GM21528 (cell line): ENCODE measurements at regions not wholly inside any gene's neighbourhood (a gene's known extent, or its start where the extent isn't known, plus 50 kb on each side); places are given as distances from the start of the nearest gene placed in this dataset.

ENCODE experiments used
- ATAC-seq: cut with Tn5 transposase; IDR thresholded peaks from one replicate; pipeline ENCODE4 v1.9.1; 2021; ENCODE audit warnings: mild to moderate bottlenecking, moderate library complexity; ENCODE audit not compliant: unreplicated experiment, low FRiP score

- ATAC-seq, result no peak
Observed at GRCh38 chr10:78747401-78748234, 321.1 kb upstream of the ZMIZ1 start.

DNA sequence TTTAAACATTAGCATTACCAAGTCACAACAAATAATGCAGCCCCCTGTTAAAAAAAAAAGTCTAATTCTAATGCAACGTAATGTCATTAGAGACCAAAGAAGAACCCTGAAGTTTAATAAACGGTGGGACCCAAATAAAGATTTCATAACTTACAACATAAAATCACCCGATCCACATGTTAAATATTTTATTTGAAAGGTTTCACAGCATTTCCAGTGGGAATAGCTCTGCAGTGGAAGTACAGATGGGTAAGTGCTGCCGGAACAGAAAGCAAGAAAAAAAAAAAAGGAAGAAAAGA is 320.6 kb upstream of the ZMIZ1 start:
- no peak for ATAC-seq

DNA sequence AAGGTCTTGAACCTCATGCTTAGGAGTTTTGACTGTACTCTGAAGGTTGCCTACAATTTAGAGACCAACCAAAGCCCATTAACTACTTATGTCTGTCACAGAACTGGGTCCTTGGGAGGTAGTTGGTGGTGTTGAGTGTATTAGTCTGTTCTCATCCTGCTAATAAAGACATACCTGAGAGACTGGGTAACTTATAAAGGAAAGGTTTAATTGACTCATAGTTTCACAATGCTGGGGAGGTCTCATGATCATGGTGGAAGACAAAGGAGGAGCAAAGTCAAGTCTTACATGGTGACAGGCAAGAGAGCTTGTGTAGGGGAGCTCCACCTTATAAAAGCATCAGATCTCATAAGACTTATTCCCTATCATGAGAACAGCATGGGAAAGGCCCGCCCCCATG is 319.6 kb upstream of the ZMIZ1 start:
- no peak for ATAC-seq

DNA sequence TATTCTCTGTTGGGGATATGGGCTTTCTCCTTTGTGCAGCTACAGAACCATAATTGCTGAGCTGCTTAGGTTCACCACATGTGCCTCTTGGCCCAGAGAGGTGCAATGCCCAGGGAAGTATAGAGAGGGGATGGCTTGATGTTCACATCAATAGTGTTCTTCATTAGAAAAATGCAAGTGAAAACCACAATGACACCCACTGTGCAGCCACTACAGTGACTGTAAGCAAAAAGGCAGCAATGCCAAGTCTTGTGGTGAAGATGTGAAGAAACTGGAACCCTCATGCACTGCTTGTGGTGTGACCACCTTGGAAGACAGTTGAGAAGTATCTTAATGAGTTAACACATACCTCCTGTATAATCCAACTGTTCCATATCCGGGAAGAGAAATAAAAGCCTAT is 318.9 kb upstream of the ZMIZ1 start:
- ATAC-seq, result no peak

DNA sequence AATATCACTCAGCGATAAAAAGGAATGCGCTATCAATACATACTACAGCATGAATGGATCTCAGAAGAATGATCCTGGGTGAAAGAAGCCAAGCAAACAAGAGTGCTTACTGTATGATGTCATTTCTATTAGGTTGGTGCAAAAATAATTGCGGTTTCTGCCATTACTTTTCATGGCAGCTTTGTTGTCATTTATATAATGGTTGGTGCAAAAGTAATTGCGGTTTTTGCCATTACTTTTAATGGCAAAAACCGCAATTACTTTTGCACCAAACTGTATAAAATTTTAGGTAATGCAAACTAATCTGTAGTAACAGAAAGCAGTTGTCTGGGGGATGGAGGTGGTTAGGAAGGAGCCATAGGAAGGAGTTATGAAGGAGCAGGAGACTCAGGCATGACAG is 318.3 kb upstream of the ZMIZ1 start:
- ATAC-seq, result no peak

- ATAC-seq, result no peak
Observed at GRCh38 chr10:78751716-78752115, 317.1 kb upstream of the ZMIZ1 start.

GRCh38 chr10:78752221-78752620 is 316.5 kb upstream of the ZMIZ1 start:
- no peak for ATAC-seq

- no peak for ATAC-seq
Observed at GRCh38 chr10:78752708-78753107, 316.1 kb upstream of the ZMIZ1 start.

GRCh38 chr10:78754269-78755062 is 314.3 kb upstream of the ZMIZ1 start:
- ATAC-seq, result no peak

- ATAC-seq, result no peak
Observed at GRCh38 chr10:78755063-78755701, 313.6 kb upstream of the ZMIZ1 start.

- no peak for ATAC-seq
Observed at GRCh38 chr10:78755877-78756455, 312.8 kb upstream of the ZMIZ1 start.

GRCh38 chr10:78756604-78757343 is 312.0 kb upstream of the ZMIZ1 start:
- ATAC-seq, result no peak

DNA sequence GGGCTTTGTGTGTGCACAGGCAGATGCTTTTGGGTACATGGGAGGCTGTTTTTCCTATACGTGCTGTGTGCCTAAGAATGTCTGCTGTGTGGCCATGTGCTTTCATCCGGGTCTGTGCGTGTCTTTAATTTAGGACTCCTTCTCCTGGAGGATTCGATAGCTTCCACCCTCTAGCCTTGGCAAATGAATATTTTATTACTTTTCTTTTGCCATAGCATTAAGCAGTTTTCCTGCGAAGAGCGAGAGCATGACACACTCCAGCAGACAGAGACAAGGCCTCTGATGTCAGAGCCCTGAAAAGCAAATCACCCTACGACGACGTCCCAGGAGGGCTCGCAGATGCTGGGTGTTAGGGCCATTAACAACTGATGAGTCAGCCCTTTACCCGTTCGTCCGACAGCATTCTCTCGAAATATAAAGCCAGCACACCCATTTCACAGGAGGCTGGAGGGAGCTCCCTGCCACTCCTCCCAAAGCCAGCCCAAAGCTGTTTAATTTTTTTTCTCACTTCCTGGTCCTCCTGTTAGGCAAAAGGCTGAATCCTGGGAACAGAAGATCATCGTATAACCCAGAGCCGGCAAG is 311.3 kb upstream of the ZMIZ1 start:
- ATAC-seq, result no peak

DNA sequence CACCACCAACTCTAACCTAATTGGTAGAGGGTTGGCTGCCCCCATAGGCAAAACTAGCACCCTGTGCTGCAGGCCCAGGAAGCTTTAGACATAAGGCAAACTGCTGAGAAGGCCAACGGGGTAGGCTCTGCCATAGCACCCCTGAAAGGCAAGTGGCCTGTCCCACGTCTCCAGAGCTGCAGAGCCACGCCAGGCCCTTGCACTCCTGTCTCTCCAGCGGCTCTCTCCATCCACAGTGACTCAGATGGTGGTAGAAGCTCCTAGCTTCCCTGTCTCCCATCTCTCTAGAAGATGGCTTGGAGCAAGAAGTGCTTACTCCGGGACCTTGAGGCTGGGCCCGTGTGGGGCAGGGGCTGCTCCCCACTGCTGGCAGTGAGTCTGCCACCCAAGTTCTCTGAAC is 310.6 kb upstream of the ZMIZ1 start:
- ATAC-seq, result no peak

GRCh38 chr10:78759456-78760120 is 309.2 kb upstream of the ZMIZ1 start:
- ATAC-seq, result no peak

GRCh38 chr10:78760463-78761310 is 308.1 kb upstream of the ZMIZ1 start:
- ATAC-seq, result no peak

DNA sequence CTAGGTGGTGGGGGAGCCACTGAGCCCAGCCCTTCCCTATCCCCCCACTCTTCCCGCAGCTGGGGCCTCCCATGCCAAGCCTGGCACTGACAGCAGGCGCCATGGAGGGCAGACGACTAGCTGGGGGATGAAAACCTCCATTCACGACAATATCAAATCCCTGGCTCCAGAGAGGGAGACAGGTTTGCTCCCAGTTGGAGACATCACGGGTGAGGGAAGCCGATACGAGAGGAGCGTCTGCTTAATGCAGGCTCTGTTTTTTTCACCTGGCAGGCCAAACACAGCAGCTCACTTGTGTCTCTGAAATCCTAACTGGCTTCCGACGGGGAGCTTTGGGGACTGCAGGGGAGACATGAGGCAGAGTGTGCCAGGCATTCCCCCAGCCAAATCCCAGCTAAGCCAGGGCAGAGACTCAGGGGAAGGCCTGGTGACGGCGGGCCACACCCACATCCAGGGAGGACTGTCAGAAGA is 307.4 kb upstream of the ZMIZ1 start:
- no peak for ATAC-seq

GRCh38 chr10:78762086-78762630 is 306.6 kb upstream of the ZMIZ1 start:
- ATAC-seq, result no peak
